Adrenal gland (tissue), 9 donors: ENCODE measurements at regions not wholly inside any gene's neighbourhood (a gene's known extent, or its start where the extent isn't known, plus 50 kb on each side); places are given as distances from the start of the nearest gene placed in this dataset.

Experiments
- DNase-seq, 7 donors: peaks; one replicate each; pipeline ENCODE4 v3.0.0-alpha.2; 2019 to 2020
- H3K27ac ChIP-seq, 5 donors: fragments of 200-600 bp; sonication (generic) in 4 of 5; 1 replicate in 3 of 5; 2 replicates in 2 of 5; pipeline versions ENCODE4 v1.5.1 to v1.8.0; 2016 to 2020; ENCODE audit warnings: mild to moderate bottlenecking in 1 of 5
- H3K27me3 ChIP-seq: fragments of 200-600 bp; 2 replicates; pipeline ENCODE4 v1.8.0; 2021
- H3K36me3 ChIP-seq, 2 donors: fragments of 200-600 bp; replicated peaks in 1 of 2; 1 replicate in 1 of 2; 2 replicates in 1 of 2; pipeline versions ENCODE4 v1.5.1 to v1.8.0; 2018 to 2022
- H3K4me1 ChIP-seq, 2 donors: fragments of 200-600 bp; replicated peaks in 1 of 2; 1 replicate in 1 of 2; 2 replicates in 1 of 2; pipeline versions ENCODE4 v1.5.1 to v1.8.0; 2018 to 2021
- H3K4me3 ChIP-seq, 4 donors: fragments of 200-600 bp; sonication (generic) in 3 of 4; one replicate each; pipeline ENCODE4 v1.5.1; 2016 to 2018
- H3K9me3 ChIP-seq, 3 donors: fragments of 200-600 bp; sonication (generic) in 1 of 3; replicated peaks in 1 of 3; 1 replicate in 2 of 3; 2 replicates in 1 of 3; pipeline versions ENCODE4 v1.5.1 to v1.8.0; 2016 to 2021
- CTCF ChIP-seq, 6 experiments: fragments of 450-650 bp in 4 of 6; fragments of 200-600 bp in 2 of 6; sonication (generic) in 1 of 6; IDR thresholded peaks; 1 replicate in 5 of 6; 2 replicates in 1 of 6; pipeline versions ENCODE4 v1.5.1 to v1.8.0; 2016 to 2021; ENCODE audit warnings: antibody characterized with exemption in 6 of 6, mild to moderate bottlenecking in 2 of 6, moderate library complexity in 1 of 6
- POLR2A ChIP-seq, 2 donors: fragments of 450-650 bp; IDR thresholded peaks; one replicate each; pipeline ENCODE4 v1.6.1; 2017; ENCODE audit warnings: antibody characterized with exemption in 2 of 2, mild to moderate bottlenecking in 2 of 2, moderate library complexity in 1 of 2
- WGBS, 4 donors: extraction: QIAGEN DNeasy Blood & Tissue Kit in 2 of 4; methylation state at CpG; one replicate each; pipeline versions ENCODE4 v1.1.5 to v1.1.7; 2013 to 2017; 5-methylcytosine and 5-hydroxymethylcytosine counted together
- intact Hi-C, 2 donors: fragments of 100-400 bp; cut with DNase I; formaldehyde crosslinking; loops; one replicate each; pipeline versions ENCODE4 v1.14.1 to v1.15.0; 2022 to 2023
- donor health status: healthy with polysubstance abuse.
- donor health status: Bipolar disorder and iron deficiency.
- donor health status: DM: yes; HTN: yes; CAD: no.
- donor health status: DM: no; HTN: no; CAD: no.
- donor health status: DM: no; HTN: no; CAD: no.

- no peaks in the 10 kb centered on the region for H3K9me3 ChIP-seq
- intact Hi-C loops: no loop called here
- H3K4me3 ChIP-seq: no peak overlapping the region
- no peak overlapping the region for H3K27ac ChIP-seq
- H3K36me3 ChIP-seq: no peaks in the 10 kb centered on the region
- no peak for TF ChIP-seq POLR2A (IDR thresholded peaks at IDR 0.05)
- TF ChIP-seq CTCF (IDR thresholded peaks at IDR 0.05): no peak
- DNase-seq: no peak
- no peaks in the 10 kb centered on the region for H3K4me1 ChIP-seq
- no peaks in the 10 kb centered on the region for H3K27me3 ChIP-seq
Observed at GRCh38 chr3:498487-498886, 301.9 kb downstream of the CHL1 start.

GRCh38 chr3:499001-499761, 302.6 kb downstream of the CHL1 start:
- TF ChIP-seq CTCF (IDR thresholded peaks at IDR 0.05): no peak
- TF ChIP-seq POLR2A (IDR thresholded peaks at IDR 0.05): no peak
- H3K4me3 ChIP-seq: no peak overlapping the region
- H3K27ac ChIP-seq: no peak overlapping the region
- H3K4me1 ChIP-seq: no peaks in the 10 kb centered on the region
- H3K36me3 ChIP-seq: no peaks in the 10 kb centered on the region
- no peaks in the 10 kb centered on the region for H3K27me3 ChIP-seq
- 52 to 62% (median 58%) methylated on average over 11 of the region's 11 CpGs for WGBS, 4 donors
- intact Hi-C loops: no loop called here
- H3K9me3 ChIP-seq: no peaks in the 10 kb centered on the region
- DNase-seq: no peak

GRCh38 chr3:502486-502885, 305.9 kb downstream of the CHL1 start:
- DNase-seq: no peak
- Histone ChIP-seq H3K4me1 (no peaks in the 10 kb centered on the region), H3K27ac (no peak overlapping the region), H3K36me3 (no peaks in the 10 kb centered on the region), H3K9me3 (no peaks in the 10 kb centered on the region), H3K27me3 (no peaks in the 10 kb centered on the region), H3K4me3 (no peak overlapping the region)
- TF ChIP-seq POLR2A (IDR thresholded peaks at IDR 0.05): no peak
- no peak for TF ChIP-seq CTCF (IDR thresholded peaks at IDR 0.05)
- intact Hi-C loops: no loop called here
- 52 to 56% (median 54%) methylated on average over 2 of the region's 2 CpGs for WGBS, 4 donors

GRCh38 chr3:513301-513700, 316.7 kb downstream of the CHL1 start:
- intact Hi-C loops: no loop called here
- H3K4me3 ChIP-seq: no peak overlapping the region
- H3K27me3 ChIP-seq: no peaks in the 10 kb centered on the region
- H3K27ac ChIP-seq: no peak overlapping the region
- WGBS, 4 donors: 34 to 44% (median 37%) methylated on average over 2 of the region's 2 CpGs
- DNase-seq: no peak
- H3K4me1 ChIP-seq: no peaks in the 10 kb centered on the region
- H3K9me3 ChIP-seq: no peaks in the 10 kb centered on the region
- no peaks in the 10 kb centered on the region for H3K36me3 ChIP-seq
- TF ChIP-seq POLR2A (IDR thresholded peaks at IDR 0.05) (no peak), CTCF (IDR thresholded peaks at IDR 0.05) (no peak)
